VCaP (cell line): ENCODE measurements at regions not wholly inside any gene's neighbourhood (a gene's known extent, or its start where the extent isn't known, plus 50 kb on each side); places are given as distances from the start of the nearest gene placed in this dataset.

Experiments
- H3K27ac ChIP-seq: fragments of 450-650 bp; 2 replicates; pipeline ENCODE4 v1.5.1; 2017
- CTCF ChIP-seq: fragments of 450-650 bp; conservative IDR thresholded peaks from 2 replicates; pipeline ENCODE4 v1.5.1; 2017; ENCODE audit warnings: mild to moderate bottlenecking, moderate library complexity

- TF ChIP-seq CTCF, result no peak
- no peak overlapping the region for H3K27ac ChIP-seq
These were observed 49.8 kb downstream of the PLCE1 start for GRCh38 chr10:94043431-94043990.

GRCh38 chr10:94046098-94046497 lies 52.4 kb downstream of the PLCE1 start:
- no peak overlapping the region for H3K27ac ChIP-seq
- no peak for TF ChIP-seq CTCF

- no peak for TF ChIP-seq CTCF
- no peak overlapping the region for H3K27ac ChIP-seq
These were observed 53.6 kb downstream of the PLCE1 start for GRCh38 chr10:94047293-94047692.

GRCh38 chr10:94049911-94050310 lies 56.2 kb downstream of the PLCE1 start:
- no peak overlapping the region for H3K27ac ChIP-seq
- no peak for TF ChIP-seq CTCF

- H3K27ac ChIP-seq, result no peak overlapping the region
- no peak for TF ChIP-seq CTCF
These were observed 58.5 kb downstream of the PLCE1 start for GRCh38 chr10:94052281-94052680.

- TF ChIP-seq CTCF, result no peak
- no peak overlapping the region for H3K27ac ChIP-seq
These were observed 59.4 kb downstream of the PLCE1 start for GRCh38 chr10:94052866-94053791.

- H3K27ac ChIP-seq, result no peak overlapping the region
- TF ChIP-seq CTCF, result no peak
These were observed 65.6 kb downstream of the PLCE1 start for GRCh38 chr10:94059178-94059883.
